HCT116 (cell line): ENCODE measurements at regions not wholly inside any gene's neighbourhood (a gene's known extent, or its start where the extent isn't known, plus 50 kb on each side); places are given as distances from the start of the nearest gene placed in this dataset.

Experiments
- ATAC-seq: fragments of 200-7000 bp; cut with Tn5 transposase; 2 replicates; pipeline ENCODE4 v1.9.1; 2020; ENCODE audit warnings: mild to moderate bottlenecking, moderate library complexity
- BruUV-seq: library from RNA; stranded (reverse); fragments of 400-500 nt; replicated peaks from 2 replicates; lab custom pipeline; 2021; lab: Mats Ljungman, UMichigan
- CTCF ChIA-PET: fragments of 300-600 bp; sonication (Branson Sonifier 250); formaldehyde crosslinking; loops from one replicate; lab custom pipeline; 2021; ENCODE audit warnings: antibody characterized with exemption; lab: Charles Lee
- POLR2A ChIA-PET: fragments of 300-600, 350-600 bp; sonication (Branson Sonifier 250); formaldehyde crosslinking; loops from one replicate; lab custom pipeline; 2021; ENCODE audit warnings: antibody characterized with exemption; lab: Charles Lee
- RAD21 ChIA-PET, 2 experiments: fragments of 300-600 bp; sonication (Branson Sonifier 250); formaldehyde crosslinking; loops; one replicate each; lab custom pipeline; 2023; ENCODE audit warnings: low total read pairs in 2 of 2; ENCODE audit not compliant: uncharacterized antibody in 2 of 2, unreplicated experiment in 2 of 2, low non-redundant PET in 1 of 2; lab: Charles Lee
- DNase-seq: peaks from one replicate; pipeline ENCODE4 v3.0.0-alpha.2; 2010; ENCODE audit warnings: low read depth, low spot score
- H2AFZ ChIP-seq: fragments of 200-600 bp; shearing (Covaris generic), sonication (generic); 2 replicates; pipeline ENCODE4 v1.6.1; 2017; ENCODE audit warnings: low read depth, mixed run types, mixed read lengths, antibody characterized with exemption, low read length; ENCODE audit not compliant: poor library complexity, severe bottlenecking
- H3K27ac ChIP-seq: 2 replicates; pipeline ENCODE4 v1.5.1; 2012; ENCODE audit warnings: low read depth, low read length
- H3K27me3 ChIP-seq: fragments of 200-600 bp; sonication (generic); 2 replicates; pipeline ENCODE4 v1.6.1; 2016; ENCODE audit warnings: mixed run types, low read length, mixed read lengths; ENCODE audit not compliant: insufficient read depth
- H3K36me3 ChIP-seq, 2 experiments: fragments of 200-500 bp in 1 of 2; fragments of 200-600 bp in 1 of 2; sonication (Bioruptor generic) in 1 of 2; sonication (generic) in 1 of 2; 2 replicates each; pipeline versions ENCODE4 v1.5.1 to v1.6.1; 2014 to 2016; ENCODE audit warnings: low read length in 2 of 2, inconsistent platforms in 1 of 2, mixed read lengths in 1 of 2, mixed run types in 1 of 2; ENCODE audit not compliant: insufficient read depth in 2 of 2, control insufficient read depth in 1 of 2
- H3K4me1 ChIP-seq, 2 experiments: fragments of 200-600 bp in 1 of 2; sonication (generic) in 1 of 2; 2 replicates each; pipeline versions ENCODE4 v1.5.1 to v1.6.1; 2012 to 2017; ENCODE audit warnings: low read length in 2 of 2, inconsistent platforms in 1 of 2, mild to moderate bottlenecking in 1 of 2, mixed read lengths in 1 of 2, mixed run types in 1 of 2, moderate library complexity in 1 of 2; ENCODE audit not compliant: insufficient read depth in 2 of 2, control insufficient read depth in 1 of 2
- H3K4me2 ChIP-seq: fragments of 200-600 bp; sonication (generic); 2 replicates; pipeline ENCODE4 v1.6.1; 2017; ENCODE audit warnings: mixed run types, low read length, mixed read lengths
- H3K4me3 ChIP-seq, 2 experiments: fragments of 200-600 bp in 1 of 2; sonication (generic) in 1 of 2; replicated peaks in 1 of 2; 2 replicates each; pipeline ENCODE4 v1.5.1; 2011 to 2016; ENCODE audit warnings: low read length in 2 of 2, control low read depth in 1 of 2, low read depth in 1 of 2, mild to moderate bottlenecking in 1 of 2, mixed read lengths in 1 of 2, mixed run types in 1 of 2
- H3K79me2 ChIP-seq: fragments of 200-600 bp; sonication (generic); 2 replicates; pipeline ENCODE4 v1.6.1; 2017; ENCODE audit warnings: mild to moderate bottlenecking, mixed run types, low read length, moderate library complexity, mixed read lengths; ENCODE audit not compliant: insufficient read depth
- H3K9ac ChIP-seq: fragments of 200-600 bp; sonication (generic); 2 replicates; pipeline ENCODE4 v1.6.1; 2016; ENCODE audit warnings: low read length, mixed read lengths
- H3K9me2 ChIP-seq: fragments of 200-600 bp; sonication (generic), shearing (Covaris generic); 2 replicates; pipeline ENCODE4 v1.6.1; 2017; ENCODE audit warnings: mixed run types, mild to moderate bottlenecking, moderate library complexity; ENCODE audit not compliant: insufficient read depth
- H3K9me3 ChIP-seq, 2 experiments: fragments of 200-500 bp in 1 of 2; fragments of 200-600 bp in 1 of 2; sonication (Bioruptor generic) in 1 of 2; sonication (generic) in 1 of 2; 2 replicates each; pipeline ENCODE4 v1.6.1; 2014 to 2017; ENCODE audit warnings: low read length in 2 of 2, mixed read lengths in 2 of 2, inconsistent platforms in 1 of 2, low read depth in 1 of 2, mild to moderate bottlenecking in 1 of 2, mixed run types in 1 of 2, moderate library complexity in 1 of 2; ENCODE audit not compliant: control insufficient read depth in 1 of 2, insufficient read depth in 1 of 2
- H4K20me1 ChIP-seq: fragments of 200-600 bp; sonication (generic), shearing (Covaris generic); 2 replicates; pipeline ENCODE4 v1.6.1; 2017; ENCODE audit warnings: mixed run types, mild to moderate bottlenecking, moderate library complexity; ENCODE audit not compliant: insufficient read depth
- CBX3 ChIP-seq: IDR thresholded peaks from 2 replicates; pipeline ENCODE4 v1.6.1; 2012; ENCODE audit warnings: low read depth
- CEBPB ChIP-seq: IDR thresholded peaks from 2 replicates; pipeline ENCODE4 v1.6.1; 2012; ENCODE audit warnings: low read depth
- EGR1 ChIP-seq: IDR thresholded peaks from 2 replicates; pipeline ENCODE4 v1.6.1; 2012; ENCODE audit warnings: low read depth
- ELF1 ChIP-seq: IDR thresholded peaks from 2 replicates; pipeline ENCODE4 v1.6.1; 2012; ENCODE audit warnings: low read depth, borderline replicate concordance
- EZH2 ChIP-seq: fragments of 200-600 bp; sonication (generic); IDR thresholded peaks from 2 replicates; pipeline ENCODE4 v1.6.1; 2017; ENCODE audit warnings: antibody characterized with exemption, mixed run types
- FOSL1 ChIP-seq: IDR thresholded peaks from 2 replicates; pipeline ENCODE4 v1.6.1; 2012; ENCODE audit warnings: low read depth
- POLR2A ChIP-seq: IDR thresholded peaks from 2 replicates; pipeline ENCODE4 v1.7.0; 2011; ENCODE audit warnings: borderline replicate concordance; ENCODE audit not compliant: insufficient read depth, insufficient read length; ENCODE audit errors: extremely low read depth
- POLR2AphosphoS5 ChIP-seq: IDR thresholded peaks from 2 replicates; pipeline ENCODE4 v1.6.1; 2011; ENCODE audit warnings: mild to moderate bottlenecking, low read depth, low read length, moderate library complexity
- SRF ChIP-seq: IDR thresholded peaks from 2 replicates; pipeline ENCODE4 v1.6.1; 2012; ENCODE audit warnings: low read depth
- TCF7L2 ChIP-seq: IDR thresholded peaks from 2 replicates; pipeline ENCODE4 v1.7.0; 2011; ENCODE audit warnings: borderline replicate concordance, inconsistent platforms; ENCODE audit not compliant: insufficient read depth, insufficient read length; ENCODE audit errors: extremely low read depth
- ZFX ChIP-seq: fragments of 450-650 bp; IDR thresholded peaks from 2 replicates; pipeline ENCODE4 v1.6.1; 2017
- ZNF274 ChIP-seq: fragments of 200-500 bp; sonication (Bioruptor generic); IDR thresholded peaks from 2 replicates; pipeline ENCODE4 v1.6.1; 2014; ENCODE audit warnings: mild to moderate bottlenecking, low read depth, low read length, inconsistent platforms
- intact Hi-C: fragments of 100-400 bp; cut with micrococcal nuclease; formaldehyde crosslinking; loops from 2 replicates; pipeline ENCODE4 v1.10.0; 2022
- TF ChIP-seq, protein P1 (sequence below): IDR thresholded peaks from 2 replicates; pipeline ENCODE4 v1.6.1; 2011; ENCODE audit warnings: mild to moderate bottlenecking, low read length, moderate library complexity; ENCODE audit not compliant: insufficient replicate concordance; ENCODE audit errors: extremely low read depth
- TF ChIP-seq, protein P2 (sequence below): IDR thresholded peaks from 2 replicates; pipeline ENCODE4 v1.6.1; 2012; ENCODE audit warnings: low read depth
- TF ChIP-seq, protein P3 (sequence below): IDR thresholded peaks from 2 replicates; pipeline ENCODE4 v1.6.1; 2012

DNA sequence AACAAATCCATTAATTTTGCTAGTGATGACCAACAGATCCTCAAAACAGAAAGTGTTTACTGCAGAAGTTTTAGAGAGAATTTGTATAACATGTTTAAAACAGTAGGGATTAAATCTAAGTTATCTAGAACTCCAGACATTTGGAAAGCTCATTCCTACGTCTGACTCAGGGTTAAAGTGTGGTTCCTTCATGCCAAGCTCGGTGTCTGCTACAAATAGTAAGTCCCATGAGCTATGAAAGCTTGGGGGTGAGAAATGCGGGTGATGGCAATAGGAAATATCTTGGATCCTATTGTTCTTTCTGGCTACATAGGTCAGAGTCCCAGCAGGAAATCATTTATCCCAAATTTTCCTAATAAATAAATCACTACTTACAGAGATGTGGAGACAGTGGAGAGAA, 867.1 kb downstream of the UQCRFS1 start (continued):
- TF ChIP-seq, protein P1, sequence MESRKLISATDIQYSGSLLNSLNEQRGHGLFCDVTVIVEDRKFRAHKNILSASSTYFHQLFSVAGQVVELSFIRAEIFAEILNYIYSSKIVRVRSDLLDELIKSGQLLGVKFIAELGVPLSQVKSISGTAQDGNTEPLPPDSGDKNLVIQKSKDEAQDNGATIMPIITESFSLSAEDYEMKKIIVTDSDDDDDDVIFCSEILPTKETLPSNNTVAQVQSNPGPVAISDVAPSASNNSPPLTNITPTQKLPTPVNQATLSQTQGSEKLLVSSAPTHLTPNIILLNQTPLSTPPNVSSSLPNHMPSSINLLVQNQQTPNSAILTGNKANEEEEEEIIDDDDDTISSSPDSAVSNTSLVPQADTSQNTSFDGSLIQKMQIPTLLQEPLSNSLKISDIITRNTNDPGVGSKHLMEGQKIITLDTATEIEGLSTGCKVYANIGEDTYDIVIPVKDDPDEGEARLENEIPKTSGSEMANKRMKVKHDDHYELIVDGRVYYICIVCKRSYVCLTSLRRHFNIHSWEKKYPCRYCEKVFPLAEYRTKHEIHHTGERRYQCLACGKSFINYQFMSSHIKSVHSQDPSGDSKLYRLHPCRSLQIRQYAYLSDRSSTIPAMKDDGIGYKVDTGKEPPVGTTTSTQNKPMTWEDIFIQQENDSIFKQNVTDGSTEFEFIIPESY: no peak
- TF ChIP-seq FOSL1 (no peak), POLR2A (no peak), CEBPB (no peak), ZNF274 (no peak), ELF1 (no peak), TCF7L2 (no peak)
- TF ChIP-seq, protein P2, sequence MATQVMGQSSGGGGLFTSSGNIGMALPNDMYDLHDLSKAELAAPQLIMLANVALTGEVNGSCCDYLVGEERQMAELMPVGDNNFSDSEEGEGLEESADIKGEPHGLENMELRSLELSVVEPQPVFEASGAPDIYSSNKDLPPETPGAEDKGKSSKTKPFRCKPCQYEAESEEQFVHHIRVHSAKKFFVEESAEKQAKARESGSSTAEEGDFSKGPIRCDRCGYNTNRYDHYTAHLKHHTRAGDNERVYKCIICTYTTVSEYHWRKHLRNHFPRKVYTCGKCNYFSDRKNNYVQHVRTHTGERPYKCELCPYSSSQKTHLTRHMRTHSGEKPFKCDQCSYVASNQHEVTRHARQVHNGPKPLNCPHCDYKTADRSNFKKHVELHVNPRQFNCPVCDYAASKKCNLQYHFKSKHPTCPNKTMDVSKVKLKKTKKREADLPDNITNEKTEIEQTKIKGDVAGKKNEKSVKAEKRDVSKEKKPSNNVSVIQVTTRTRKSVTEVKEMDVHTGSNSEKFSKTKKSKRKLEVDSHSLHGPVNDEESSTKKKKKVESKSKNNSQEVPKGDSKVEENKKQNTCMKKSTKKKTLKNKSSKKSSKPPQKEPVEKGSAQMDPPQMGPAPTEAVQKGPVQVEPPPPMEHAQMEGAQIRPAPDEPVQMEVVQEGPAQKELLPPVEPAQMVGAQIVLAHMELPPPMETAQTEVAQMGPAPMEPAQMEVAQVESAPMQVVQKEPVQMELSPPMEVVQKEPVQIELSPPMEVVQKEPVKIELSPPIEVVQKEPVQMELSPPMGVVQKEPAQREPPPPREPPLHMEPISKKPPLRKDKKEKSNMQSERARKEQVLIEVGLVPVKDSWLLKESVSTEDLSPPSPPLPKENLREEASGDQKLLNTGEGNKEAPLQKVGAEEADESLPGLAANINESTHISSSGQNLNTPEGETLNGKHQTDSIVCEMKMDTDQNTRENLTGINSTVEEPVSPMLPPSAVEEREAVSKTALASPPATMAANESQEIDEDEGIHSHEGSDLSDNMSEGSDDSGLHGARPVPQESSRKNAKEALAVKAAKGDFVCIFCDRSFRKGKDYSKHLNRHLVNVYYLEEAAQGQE: no peak

DNA sequence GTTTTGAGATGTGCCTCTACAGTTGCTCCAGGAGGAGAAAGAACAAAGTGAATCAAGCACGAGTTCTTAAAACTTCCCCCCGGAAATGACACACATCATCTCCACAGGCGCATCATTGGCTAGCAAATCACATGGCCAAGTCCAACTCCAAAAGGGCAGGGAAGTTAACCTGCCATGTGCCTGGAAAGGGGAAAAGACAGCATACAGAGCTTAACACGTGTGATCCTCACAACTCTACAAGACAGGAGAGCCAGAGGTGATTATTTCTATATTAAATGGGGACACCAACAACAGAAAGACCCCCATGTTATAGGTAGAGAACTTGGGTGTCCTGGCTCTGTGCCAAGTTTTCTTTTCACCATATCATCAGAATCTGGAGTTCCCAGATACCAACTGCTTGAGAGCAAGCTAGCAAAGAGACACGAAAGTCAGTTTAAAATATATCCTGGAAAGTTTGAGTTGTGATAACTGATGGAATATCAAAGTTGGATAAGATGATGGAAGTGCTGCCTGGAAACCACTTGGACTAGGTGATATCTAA, 871.1 kb downstream of the UQCRFS1 start:
- intact Hi-C loops: no loop called here
- no TSS peak for BruUV-seq
- DNase-seq (no peak), ATAC-seq (no peak)
- no peak overlapping the region for H2AFZ ChIP-seq
- ChIA-PET CTCF (no interaction called here), POLR2A (no interaction called here), RAD21 (no interaction called here)
- no peaks in the 10 kb centered on the region for H3K9me2 ChIP-seq
- H3K4me3 ChIP-seq: no peak overlapping the region
- no peak overlapping the region for H3K27ac ChIP-seq
- no peak overlapping the region for H3K4me2 ChIP-seq
- no peaks in the 10 kb centered on the region for H3K79me2 ChIP-seq
- no peaks in the 10 kb centered on the region for H3K27me3 ChIP-seq
- H4K20me1 ChIP-seq: no peaks in the 10 kb centered on the region
- H3K36me3 ChIP-seq: no peaks in the 10 kb centered on the region
- peaks cover 10 to 34% of the 10 kb centered on the region in 2 experiments; a peak in 2 of 4 replicates for H3K9me3 ChIP-seq
- H3K4me1 ChIP-seq: no peaks in the 10 kb centered on the region
- no peak overlapping the region for H3K9ac ChIP-seq
- no peak for TF ChIP-seq CEBPB
- TF ChIP-seq SRF: no peak
- TF ChIP-seq POLR2A: no peak
- TF ChIP-seq ZFX: no peak
- no peak for TF ChIP-seq CBX3
- no peak for TF ChIP-seq POLR2AphosphoS5
- TF ChIP-seq, protein P2: no peak
- TF ChIP-seq EZH2: no peak
- TF ChIP-seq EGR1: no peak
- TF ChIP-seq ELF1: no peak
- TF ChIP-seq, protein P3, sequence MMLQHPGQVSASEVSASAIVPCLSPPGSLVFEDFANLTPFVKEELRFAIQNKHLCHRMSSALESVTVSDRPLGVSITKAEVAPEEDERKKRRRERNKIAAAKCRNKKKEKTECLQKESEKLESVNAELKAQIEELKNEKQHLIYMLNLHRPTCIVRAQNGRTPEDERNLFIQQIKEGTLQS: no peak
